ENCODE measurements at regions not wholly inside any gene's neighbourhood (a gene's known extent, or its start where the extent isn't known, plus 50 kb on each side); places are given as distances from the start of the nearest gene placed in this dataset.
"Not testable (repeated sequence)": the region's sequence is repeated elsewhere in the genome, so short reads cannot be mapped to it uniquely, and the experiment has no call there.

DNA sequence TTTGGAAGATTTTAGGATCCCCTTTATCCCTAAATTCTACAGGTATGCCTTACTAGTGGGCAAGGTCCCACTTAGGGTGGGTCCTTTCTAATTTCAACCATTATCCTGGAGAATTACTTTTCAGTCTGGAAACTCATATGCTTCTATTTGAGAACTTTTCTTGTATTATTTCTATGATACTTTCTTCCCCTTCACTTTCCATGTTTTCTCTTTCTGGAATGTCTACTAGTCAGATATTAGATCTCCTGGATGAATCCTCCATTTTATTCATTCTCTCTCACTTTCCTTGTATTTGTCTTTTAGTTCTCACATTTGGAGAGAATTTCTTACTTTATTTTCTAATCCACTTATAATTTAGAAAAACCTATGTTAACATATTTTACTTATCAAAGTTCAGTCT is 83.9 kb upstream of the SIPA1L2 start:
- Histone ChIP-seq H3K4me1 (ENCODE audit: control insufficient read depth, insufficient read depth, low read length) (peaks cover 3% of the 10 kb centered on the region), H3K9me3 (ENCODE audit: control insufficient read depth, low read depth, low read length) (no peaks in the 10 kb centered on the region), H3K36me3 (ENCODE audit: control insufficient read depth, insufficient read depth, low read length) (no peaks in the 10 kb centered on the region), H3K4me3 (ENCODE audit: low read length) (no peak overlapping the region), H3K27me3 (ENCODE audit: control insufficient read depth, insufficient read depth, low read length) (no peaks in the 10 kb centered on the region), H3K27ac (ENCODE audit: low read length) (no peak overlapping the region)
- DNase-seq = no peak

DNA sequence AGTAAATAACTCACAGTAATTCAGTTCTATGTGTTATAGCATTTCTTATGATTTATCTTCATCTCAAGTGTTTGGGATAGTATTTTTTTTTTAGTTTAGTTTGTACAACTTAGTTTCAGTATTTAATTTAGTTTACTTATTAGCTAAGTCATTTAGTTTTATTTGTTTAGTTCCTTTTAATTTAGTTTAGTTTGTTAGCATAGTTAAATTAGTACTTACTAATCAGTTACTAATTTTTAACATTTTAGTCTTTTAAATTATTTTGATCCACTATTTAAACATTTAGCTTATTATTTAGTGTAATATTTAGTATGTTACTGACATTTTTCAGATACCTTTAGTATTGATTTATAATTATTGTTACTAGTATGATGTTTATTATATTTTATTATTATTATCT is 85.2 kb upstream of the SIPA1L2 start:
- H3K9me3 ChIP-seq (ENCODE audit: control insufficient read depth, low read depth, low read length) = no peaks in the 10 kb centered on the region
- H3K36me3 ChIP-seq (ENCODE audit: control insufficient read depth, insufficient read depth, low read length) = no peaks in the 10 kb centered on the region
- H3K4me1 ChIP-seq (ENCODE audit: control insufficient read depth, insufficient read depth, low read length) = peaks cover 3% of the 10 kb centered on the region
- no peak overlapping the region for H3K27ac ChIP-seq (ENCODE audit: low read length)
- no peak overlapping the region for H3K4me3 ChIP-seq (ENCODE audit: low read length)
- no peaks in the 10 kb centered on the region for H3K27me3 ChIP-seq (ENCODE audit: control insufficient read depth, insufficient read depth, low read length)
- DNase-seq = no peak

GRCh38 chr1:232717911-232718310 is 87.3 kb upstream of the MAP10 start:
- H3K27me3 ChIP-seq (ENCODE audit: control insufficient read depth, insufficient read depth, low read length); H3K4me3 ChIP-seq (ENCODE audit: low read length); DNase-seq; H3K9me3 ChIP-seq (ENCODE audit: control insufficient read depth, low read depth, low read length); H3K4me1 ChIP-seq (ENCODE audit: control insufficient read depth, insufficient read depth, low read length); H3K36me3 ChIP-seq (ENCODE audit: control insufficient read depth, insufficient read depth, low read length); H3K27ac ChIP-seq (ENCODE audit: low read length): not testable (repeated sequence)
- no CpG with 5 or more reads among the region's 4 CpGs for WGBS (ENCODE audit: insufficient coverage, low lambda C conversion rate)

DNA sequence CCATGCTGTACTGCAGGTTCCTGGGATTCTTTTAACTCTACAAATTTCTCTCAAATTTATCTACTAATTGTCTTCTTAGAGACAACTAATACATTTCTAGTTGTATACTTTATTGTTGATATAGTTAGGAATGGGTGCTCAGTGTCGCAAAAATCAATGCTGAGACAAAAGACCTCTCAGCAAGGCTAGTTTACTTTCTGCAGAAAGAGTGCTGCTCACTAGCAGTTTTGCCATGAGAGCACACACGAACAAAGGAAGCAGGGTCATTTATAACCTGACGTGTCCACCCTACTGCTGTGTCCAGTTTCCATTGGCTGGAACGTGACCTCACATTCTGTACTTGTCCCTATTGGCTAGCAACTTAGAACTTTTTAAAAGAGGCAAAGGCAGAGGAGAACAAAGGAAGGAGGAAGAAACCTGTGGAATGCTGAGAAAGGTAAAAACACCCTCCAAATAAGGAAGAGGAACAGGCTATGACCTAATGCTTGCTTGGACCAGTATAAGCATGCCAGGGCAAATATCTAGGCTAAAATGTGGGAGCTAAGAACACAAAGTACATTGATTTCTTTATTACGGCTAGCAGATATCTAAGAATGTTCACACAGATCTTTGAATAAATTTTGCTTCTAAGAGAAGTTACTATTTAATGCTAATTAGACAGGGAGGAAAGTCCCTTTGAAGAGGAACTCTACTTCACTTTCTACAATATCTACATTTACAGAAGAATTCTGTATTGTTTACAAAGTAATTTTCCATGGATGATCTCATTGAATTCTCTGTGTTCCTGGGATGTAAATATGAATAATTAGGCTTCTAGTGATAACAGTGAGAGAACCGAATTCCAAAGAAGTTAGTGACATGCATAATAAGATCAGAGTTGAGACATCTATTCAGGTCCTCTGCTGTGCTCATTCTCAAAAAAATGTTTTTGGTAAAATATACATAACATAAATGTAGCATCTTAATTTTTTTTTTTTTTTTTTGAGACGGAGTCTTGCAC is 86.0 kb upstream of the MAP10 start:
- WGBS (ENCODE audit: insufficient coverage, low lambda C conversion rate) = no CpG with 5 or more reads among the region's 7 CpGs
- peaks cover 3% of the 10 kb centered on the region for H3K4me1 ChIP-seq (ENCODE audit: control insufficient read depth, insufficient read depth, low read length)
- H3K27me3 ChIP-seq (ENCODE audit: control insufficient read depth, insufficient read depth, low read length) = no peaks in the 10 kb centered on the region
- H3K4me3 ChIP-seq (ENCODE audit: low read length) = no peak overlapping the region
- no peak overlapping the region for H3K27ac ChIP-seq (ENCODE audit: low read length)
- H3K9me3 ChIP-seq (ENCODE audit: control insufficient read depth, low read depth, low read length) = no peaks in the 10 kb centered on the region
- DNase-seq = no peak
- H3K36me3 ChIP-seq (ENCODE audit: control insufficient read depth, insufficient read depth, low read length) = no peaks in the 10 kb centered on the region

DNA sequence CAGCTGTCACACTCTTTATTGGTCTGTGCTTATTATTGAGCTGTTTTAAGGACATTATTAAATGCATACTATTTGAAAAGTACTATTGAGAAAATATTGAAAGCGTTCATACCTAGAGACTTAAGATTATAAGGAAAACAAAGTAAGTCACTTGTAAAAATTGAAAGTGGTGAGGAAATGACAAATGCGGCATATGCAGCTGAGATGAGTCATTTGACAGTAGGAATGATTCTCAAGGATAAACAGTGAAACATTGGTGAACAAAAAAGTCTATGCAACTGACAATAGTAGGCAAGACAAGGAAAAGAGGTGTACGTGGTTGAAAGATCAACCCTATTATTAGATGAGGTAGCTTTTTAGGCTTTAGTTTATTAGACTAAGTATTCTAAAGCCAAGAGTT is 82.6 kb upstream of the MAP10 start:
- WGBS (ENCODE audit: insufficient coverage, low lambda C conversion rate) = 100% methylated on average over 2 of the region's 3 CpGs
- H3K9me3 ChIP-seq (ENCODE audit: control insufficient read depth, low read depth, low read length) = no peaks in the 10 kb centered on the region
- no peak overlapping the region for H3K27ac ChIP-seq (ENCODE audit: low read length)
- no peak overlapping the region for H3K4me3 ChIP-seq (ENCODE audit: low read length)
- no peak for DNase-seq
- peaks cover 2% of the 10 kb centered on the region for H3K4me1 ChIP-seq (ENCODE audit: control insufficient read depth, insufficient read depth, low read length)
- H3K36me3 ChIP-seq (ENCODE audit: control insufficient read depth, insufficient read depth, low read length) = no peaks in the 10 kb centered on the region
- H3K27me3 ChIP-seq (ENCODE audit: control insufficient read depth, insufficient read depth, low read length) = no peaks in the 10 kb centered on the region

- no peaks in the 10 kb centered on the region for H3K36me3 ChIP-seq (ENCODE audit: control insufficient read depth, insufficient read depth, low read length)
- H3K27ac ChIP-seq (ENCODE audit: low read length) = no peak overlapping the region
- no peaks in the 10 kb centered on the region for H3K4me1 ChIP-seq (ENCODE audit: control insufficient read depth, insufficient read depth, low read length)
- 86% methylated on average over 1 of the region's 6 CpGs for WGBS (ENCODE audit: insufficient coverage, low lambda C conversion rate)
- no peak for DNase-seq
- no peaks in the 10 kb centered on the region for H3K9me3 ChIP-seq (ENCODE audit: control insufficient read depth, low read depth, low read length)
- no peaks in the 10 kb centered on the region for H3K27me3 ChIP-seq (ENCODE audit: control insufficient read depth, insufficient read depth, low read length)
- no peak overlapping the region for H3K4me3 ChIP-seq (ENCODE audit: low read length)
Measured at GRCh38 chr1:232725305-232726047, 79.7 kb upstream of the MAP10 start.

DNA sequence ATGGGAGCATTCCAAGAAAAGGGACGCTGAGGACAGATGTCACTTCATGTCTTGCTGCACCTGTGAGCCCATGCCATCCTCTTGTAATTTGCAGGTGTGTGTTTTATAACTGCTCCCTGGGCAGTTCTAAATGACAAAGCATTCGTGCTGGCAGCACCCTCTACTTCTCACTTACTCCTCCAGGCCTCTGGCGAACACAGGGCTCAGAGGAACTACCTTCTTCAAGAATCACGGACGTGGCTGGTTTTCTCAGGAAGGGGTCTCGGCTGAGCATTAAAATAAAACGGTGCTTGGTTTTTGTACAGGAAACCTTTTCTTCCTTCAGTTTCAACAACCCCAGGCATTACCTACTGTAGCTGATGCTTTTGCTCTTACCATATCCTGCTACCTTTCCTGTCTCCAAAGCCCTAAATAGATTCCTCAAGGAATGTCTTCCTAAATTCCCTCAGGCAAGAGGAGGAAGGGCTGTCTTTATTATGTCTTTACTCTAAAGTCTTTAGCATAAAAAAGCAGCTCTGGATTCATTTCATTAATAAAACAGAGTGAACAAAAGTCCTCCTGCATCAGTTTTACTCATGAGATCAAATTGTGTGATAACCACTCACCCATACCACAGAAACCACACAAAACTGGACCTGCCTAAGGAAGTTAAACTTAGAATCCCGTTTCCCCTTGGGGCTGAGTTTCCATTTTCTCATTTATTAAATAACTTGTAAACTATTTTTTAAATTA is 79.0 kb upstream of the MAP10 start:
- no peaks in the 10 kb centered on the region for H3K27me3 ChIP-seq (ENCODE audit: control insufficient read depth, insufficient read depth, low read length)
- H3K4me3 ChIP-seq (ENCODE audit: low read length) = no peak overlapping the region
- H3K4me1 ChIP-seq (ENCODE audit: control insufficient read depth, insufficient read depth, low read length) = no peaks in the 10 kb centered on the region
- H3K36me3 ChIP-seq (ENCODE audit: control insufficient read depth, insufficient read depth, low read length) = no peaks in the 10 kb centered on the region
- WGBS (ENCODE audit: insufficient coverage, low lambda C conversion rate) = 80% methylated on average over 1 of the region's 8 CpGs
- no peak overlapping the region for H3K27ac ChIP-seq (ENCODE audit: low read length)
- DNase-seq = no peak
- no peaks in the 10 kb centered on the region for H3K9me3 ChIP-seq (ENCODE audit: control insufficient read depth, low read depth, low read length)

DNA sequence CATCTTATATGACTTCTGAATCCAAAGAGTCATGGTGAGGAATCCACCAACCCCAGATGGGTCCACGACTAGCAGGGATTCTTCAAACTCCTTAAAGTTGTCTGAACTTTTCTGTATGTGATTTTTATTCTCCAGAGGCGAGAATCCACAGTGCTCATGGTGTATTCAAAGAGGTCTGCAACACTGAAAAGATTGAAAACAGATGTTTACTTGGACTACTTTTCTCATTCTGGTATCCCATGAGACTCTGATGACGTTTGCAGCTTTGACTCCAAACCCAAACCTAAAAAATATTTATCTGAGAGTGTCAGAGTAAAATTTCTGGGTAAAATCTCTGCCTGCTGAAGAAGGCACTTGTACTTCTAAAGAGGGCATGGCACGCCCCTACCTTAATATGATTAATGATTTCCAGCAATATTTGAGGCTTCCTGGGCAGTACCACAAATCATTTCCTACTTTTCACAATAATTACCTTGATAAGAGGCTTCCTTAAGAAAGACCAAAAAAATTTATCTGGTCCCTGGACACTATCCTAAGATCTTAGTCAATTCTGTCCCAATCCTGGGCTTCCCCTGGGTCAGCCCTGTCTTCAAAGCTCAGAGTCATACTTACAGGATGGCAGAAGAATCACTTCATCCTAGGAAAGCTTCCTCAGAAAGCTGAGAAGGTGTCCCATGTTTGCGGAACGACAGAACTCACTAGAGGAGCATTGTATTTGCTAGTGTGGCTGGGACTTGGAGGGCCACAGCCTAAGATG is 76.5 kb upstream of the MAP10 start:
- DNase-seq = no peak

DNA sequence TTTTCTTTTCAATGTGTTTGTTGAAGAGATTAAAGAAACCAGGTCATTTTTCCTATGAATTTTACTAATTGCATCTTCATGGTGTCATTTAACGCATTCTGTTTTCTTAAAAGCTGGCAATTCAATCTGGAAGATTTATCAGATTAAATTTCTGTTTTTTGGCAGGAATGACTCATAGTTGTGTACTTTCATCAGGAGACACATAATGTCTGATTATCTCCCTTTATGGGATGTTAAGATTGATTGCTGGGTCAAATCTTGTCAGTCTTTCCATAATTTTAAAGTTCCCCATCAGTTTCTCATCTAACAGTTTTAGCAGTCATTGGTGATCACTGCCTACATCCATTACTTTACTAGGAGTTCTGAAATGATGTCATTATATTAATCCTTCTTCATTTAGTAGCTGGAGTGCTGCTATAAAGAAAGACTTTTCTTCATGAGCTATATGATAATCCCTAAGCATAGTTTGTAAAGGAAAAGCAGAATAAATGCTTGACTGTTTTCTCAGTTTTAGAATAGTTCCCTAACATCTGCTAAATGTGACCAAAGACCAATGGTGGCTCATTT is 72.8 kb upstream of the MAP10 start:
- Histone ChIP-seq H3K27ac (ENCODE audit: low read length) (no peak overlapping the region), H3K4me1 (ENCODE audit: control insufficient read depth, insufficient read depth, low read length) (no peaks in the 10 kb centered on the region), H3K36me3 (ENCODE audit: control insufficient read depth, insufficient read depth, low read length) (no peaks in the 10 kb centered on the region), H3K4me3 (ENCODE audit: low read length) (no peak overlapping the region), H3K9me3 (ENCODE audit: control insufficient read depth, low read depth, low read length) (no peaks in the 10 kb centered on the region), H3K27me3 (ENCODE audit: control insufficient read depth, insufficient read depth, low read length) (no peaks in the 10 kb centered on the region)
- DNase-seq = no peak
- WGBS (ENCODE audit: insufficient coverage, low lambda C conversion rate) = no CpG with 5 or more reads among the region's 1 CpG

More for the DNA sequence above, 76.5 kb upstream of the MAP10 start:
- H3K27me3 ChIP-seq (ENCODE audit: control insufficient read depth, insufficient read depth, low read length) = no peaks in the 10 kb centered on the region
- H3K9me3 ChIP-seq (ENCODE audit: control insufficient read depth, low read depth, low read length) = no peaks in the 10 kb centered on the region
- H3K4me3 ChIP-seq (ENCODE audit: low read length) = no peak overlapping the region
- no peak overlapping the region for H3K27ac ChIP-seq (ENCODE audit: low read length)
- H3K36me3 ChIP-seq (ENCODE audit: control insufficient read depth, insufficient read depth, low read length) = no peaks in the 10 kb centered on the region
- no peaks in the 10 kb centered on the region for H3K4me1 ChIP-seq (ENCODE audit: control insufficient read depth, insufficient read depth, low read length)
- WGBS (ENCODE audit: insufficient coverage, low lambda C conversion rate) = 100% methylated on average over 1 of the region's 6 CpGs
